Activated CD8-positive, alpha-beta T cell treated with anti-CD3 and anti-CD28 coated beads for 36 hours (primary cell): ENCODE measurements at regions not wholly inside any gene's neighbourhood (a gene's known extent, or its start where the extent isn't known, plus 50 kb on each side); places are given as distances from the start of the nearest gene placed in this dataset.

Source experiments
- ATAC-seq: fragments of 200-7000 bp; cut with Tn5 transposase; one replicate; pipeline ENCODE4 v1.10.0; 2021; ENCODE audit warnings: mild to moderate bottlenecking, moderate library complexity
- CTCF ChIA-PET: fragments of 350-600 bp; sonication (Branson Sonifier 250); formaldehyde crosslinking; loops from one replicate; lab custom pipeline; 2021; ENCODE audit warnings: antibody characterized with exemption; lab: Charles Lee
- POLR2A ChIA-PET: fragments of 350-600 bp; sonication (Branson Sonifier 250); formaldehyde crosslinking; loops from one replicate; lab custom pipeline; 2021; ENCODE audit warnings: antibody characterized with exemption; lab: Charles Lee
- DNase-seq: peaks from one replicate; pipeline ENCODE4 v3.0.0-alpha.2; 2020
- H3K27ac Mint-ChIP-seq: one replicate; pipeline ENCODE4 v1.8.0; 2021; ENCODE audit warnings: mild to moderate bottlenecking, mixed read lengths
- H3K27me3 Mint-ChIP-seq: one replicate; pipeline ENCODE4 v1.8.0; 2021; ENCODE audit warnings: mixed read lengths
- H3K36me3 Mint-ChIP-seq: one replicate; pipeline ENCODE4 v1.8.0; 2021; ENCODE audit warnings: low read depth, mixed read lengths
- H3K4me1 Mint-ChIP-seq: one replicate; pipeline ENCODE4 v1.8.0; 2021; ENCODE audit warnings: low read depth, mixed read lengths
- H3K4me3 Mint-ChIP-seq: one replicate; pipeline ENCODE4 v1.8.0; 2021; ENCODE audit warnings: mild to moderate bottlenecking, moderate library complexity, mixed read lengths
- H3K9me3 Mint-ChIP-seq: one replicate; pipeline ENCODE4 v1.8.0; 2021; ENCODE audit warnings: mixed read lengths
- intact Hi-C: fragments of 100-400 bp; cut with micrococcal nuclease; formaldehyde crosslinking; loops from one replicate; pipeline ENCODE4 v1.10.0; 2022
- TF ChIP-seq, protein P1 (sequence below): fragments of 200-600 bp; IDR thresholded peaks from one replicate; pipeline ENCODE4 v1.8.0; 2022; ENCODE audit warnings: antibody characterized with exemption, mild to moderate bottlenecking

DNA sequence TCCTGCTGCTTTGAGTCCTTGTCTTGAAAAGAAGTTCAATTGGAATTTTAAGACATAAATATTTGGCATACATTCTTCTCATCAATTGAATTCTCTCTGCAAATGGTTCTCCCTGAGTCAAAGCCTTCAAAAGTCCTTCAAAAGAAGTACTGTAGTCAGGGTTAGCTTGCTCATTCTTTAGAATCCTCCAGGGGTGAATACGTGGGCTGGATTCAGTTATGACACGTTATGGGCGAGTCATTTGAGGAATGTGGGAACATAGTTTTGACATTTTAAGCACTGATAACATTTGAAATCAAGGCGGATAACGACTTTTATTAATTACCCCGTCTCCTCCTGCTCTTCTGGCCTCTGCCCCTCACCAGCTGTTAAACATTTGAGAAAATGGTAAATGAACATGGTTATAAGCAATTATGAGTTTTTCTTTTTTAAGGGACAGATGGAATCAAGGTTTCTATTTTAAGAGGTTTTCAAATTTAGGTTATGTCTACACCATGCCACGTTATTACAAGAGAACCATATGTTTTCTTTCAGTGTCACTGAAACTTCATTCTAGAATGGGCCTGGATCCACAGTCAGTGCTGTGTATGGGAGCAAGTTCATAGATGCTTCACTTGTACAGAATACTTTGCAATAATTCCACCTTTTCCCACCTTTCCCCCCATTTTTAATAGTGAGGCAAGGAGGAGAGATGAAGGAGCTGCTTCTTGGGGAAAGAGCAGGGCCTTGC is 273.1 kb downstream of the TSN start:
- Mint-ChIP-seq H3K36me3 (no peaks in the 10 kb centered on the region), H3K9me3 (no peaks in the 10 kb centered on the region), H3K4me3 (no peak overlapping the region), H3K27ac (no peak overlapping the region), H3K27me3 (peaks cover 1% of the 10 kb centered on the region), H3K4me1 (no peaks in the 10 kb centered on the region)
- POLR2A ChIA-PET: no interaction called here
- DNase-seq (no peak), ATAC-seq (no peak)
- TF ChIP-seq, protein P1, sequence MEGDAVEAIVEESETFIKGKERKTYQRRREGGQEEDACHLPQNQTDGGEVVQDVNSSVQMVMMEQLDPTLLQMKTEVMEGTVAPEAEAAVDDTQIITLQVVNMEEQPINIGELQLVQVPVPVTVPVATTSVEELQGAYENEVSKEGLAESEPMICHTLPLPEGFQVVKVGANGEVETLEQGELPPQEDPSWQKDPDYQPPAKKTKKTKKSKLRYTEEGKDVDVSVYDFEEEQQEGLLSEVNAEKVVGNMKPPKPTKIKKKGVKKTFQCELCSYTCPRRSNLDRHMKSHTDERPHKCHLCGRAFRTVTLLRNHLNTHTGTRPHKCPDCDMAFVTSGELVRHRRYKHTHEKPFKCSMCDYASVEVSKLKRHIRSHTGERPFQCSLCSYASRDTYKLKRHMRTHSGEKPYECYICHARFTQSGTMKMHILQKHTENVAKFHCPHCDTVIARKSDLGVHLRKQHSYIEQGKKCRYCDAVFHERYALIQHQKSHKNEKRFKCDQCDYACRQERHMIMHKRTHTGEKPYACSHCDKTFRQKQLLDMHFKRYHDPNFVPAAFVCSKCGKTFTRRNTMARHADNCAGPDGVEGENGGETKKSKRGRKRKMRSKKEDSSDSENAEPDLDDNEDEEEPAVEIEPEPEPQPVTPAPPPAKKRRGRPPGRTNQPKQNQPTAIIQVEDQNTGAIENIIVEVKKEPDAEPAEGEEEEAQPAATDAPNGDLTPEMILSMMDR: no peak
- intact Hi-C loops: no loop called here
- CTCF ChIA-PET: no interaction called here

DNA sequence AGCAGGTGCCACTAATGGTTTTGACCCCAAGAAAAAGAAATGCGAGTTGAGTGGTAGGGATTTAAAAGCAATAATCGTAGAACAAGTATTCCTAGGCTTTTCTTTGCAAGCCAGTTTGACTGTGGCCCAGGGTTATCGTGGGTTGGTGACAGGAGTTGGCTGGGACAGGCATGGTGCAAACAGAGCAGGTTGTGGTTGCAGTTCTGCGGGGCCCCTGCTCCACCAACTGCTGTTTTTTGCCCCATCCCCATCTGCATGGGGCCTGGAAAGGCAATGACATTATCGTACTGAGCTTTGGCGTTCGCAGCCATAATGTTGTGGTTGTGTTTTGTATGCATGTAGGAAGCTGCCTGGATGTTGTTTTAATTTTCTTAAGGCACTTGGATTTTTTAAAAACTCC is 274.0 kb downstream of the TSN start:
- Mint-ChIP-seq H3K4me1 (no peaks in the 10 kb centered on the region), H3K9me3 (no peaks in the 10 kb centered on the region), H3K4me3 (no peak overlapping the region), H3K36me3 (no peaks in the 10 kb centered on the region), H3K27ac (no peak overlapping the region), H3K27me3 (peaks cover 4% of the 10 kb centered on the region)
- ChIA-PET CTCF (no interaction called here), POLR2A (no interaction called here)
- DNase-seq (no peak), ATAC-seq (no peak)
- intact Hi-C loops: no loop called here
- TF ChIP-seq, protein P1: no peak

DNA sequence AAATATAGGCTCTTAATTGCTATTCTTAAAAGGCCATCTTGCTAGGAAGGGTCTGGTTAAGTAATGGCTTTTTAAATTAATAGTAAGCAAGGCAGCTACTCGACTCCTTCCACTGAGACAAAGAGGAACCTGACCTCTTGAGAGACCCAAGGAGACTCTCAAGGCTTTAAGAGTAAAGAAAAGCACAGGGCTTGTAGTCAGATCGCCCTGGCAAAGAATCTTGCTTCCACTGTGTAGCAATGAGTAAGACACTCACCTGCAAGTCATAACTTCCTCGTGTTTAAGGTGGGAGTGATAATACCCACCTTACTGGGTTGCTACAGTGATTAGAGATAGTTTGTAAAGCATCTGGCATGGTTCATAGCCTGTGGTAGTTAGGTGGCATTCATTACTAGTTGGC is 274.5 kb downstream of the TSN start:
- no peak for DNase-seq
- POLR2A ChIA-PET: no interaction called here
- no peaks in the 10 kb centered on the region for H3K36me3 Mint-ChIP-seq
- H3K9me3 Mint-ChIP-seq: no peaks in the 10 kb centered on the region
- no peak overlapping the region for H3K27ac Mint-ChIP-seq
- intact Hi-C loops: no loop called here
- CTCF ChIA-PET: no interaction called here
- peaks cover 4% of the 10 kb centered on the region for H3K27me3 Mint-ChIP-seq
- ATAC-seq: no peak
- H3K4me3 Mint-ChIP-seq: no peak overlapping the region
- TF ChIP-seq, protein P1: no peak
- no peaks in the 10 kb centered on the region for H3K4me1 Mint-ChIP-seq

DNA sequence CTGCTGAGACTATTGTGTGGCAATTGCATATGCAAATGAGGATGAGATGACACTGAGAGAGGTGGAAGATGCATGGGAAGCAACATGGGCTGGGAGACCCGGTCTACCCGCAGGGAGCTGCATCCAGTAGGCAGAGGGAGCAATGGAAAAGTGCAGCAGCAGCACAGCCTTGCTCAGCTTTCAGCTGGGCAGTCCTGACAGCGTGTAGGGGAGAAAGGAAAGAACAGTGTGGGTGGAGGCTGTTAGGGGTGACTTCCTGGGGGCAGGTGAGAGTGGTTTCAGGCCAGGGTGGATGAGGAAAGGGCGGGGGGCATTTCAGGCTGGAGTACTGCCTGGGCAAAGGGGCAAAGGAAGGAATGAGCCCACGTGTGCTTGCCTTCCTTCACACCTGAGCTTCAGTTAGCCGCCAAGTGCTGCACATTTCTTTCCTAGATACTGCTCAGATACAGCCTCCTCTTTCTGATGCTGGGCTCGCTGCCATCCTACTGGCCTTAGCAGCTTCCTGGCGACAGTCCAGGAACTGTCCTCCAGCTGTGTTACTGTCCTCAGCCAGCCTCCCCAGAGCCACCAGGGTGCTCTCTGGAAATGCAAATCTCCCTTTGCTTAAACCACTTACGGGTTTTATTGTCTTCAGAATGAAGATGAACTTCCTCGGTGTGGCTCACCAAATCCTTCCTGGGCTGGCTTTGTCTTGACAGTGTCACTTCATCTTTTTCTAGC is 276.3 kb downstream of the TSN start:
- intact Hi-C loops: no loop called here
- no peak overlapping the region for H3K27ac Mint-ChIP-seq
- no peaks in the 10 kb centered on the region for H3K4me1 Mint-ChIP-seq
- no peaks in the 10 kb centered on the region for H3K36me3 Mint-ChIP-seq
- peaks cover 4% of the 10 kb centered on the region for H3K27me3 Mint-ChIP-seq
- no peak for DNase-seq
- H3K4me3 Mint-ChIP-seq: no peak overlapping the region
- H3K9me3 Mint-ChIP-seq: no peaks in the 10 kb centered on the region
- CTCF ChIA-PET: no interaction called here
- no peak for ATAC-seq
- TF ChIP-seq, protein P1: no peak
- POLR2A ChIA-PET: no interaction called here

DNA sequence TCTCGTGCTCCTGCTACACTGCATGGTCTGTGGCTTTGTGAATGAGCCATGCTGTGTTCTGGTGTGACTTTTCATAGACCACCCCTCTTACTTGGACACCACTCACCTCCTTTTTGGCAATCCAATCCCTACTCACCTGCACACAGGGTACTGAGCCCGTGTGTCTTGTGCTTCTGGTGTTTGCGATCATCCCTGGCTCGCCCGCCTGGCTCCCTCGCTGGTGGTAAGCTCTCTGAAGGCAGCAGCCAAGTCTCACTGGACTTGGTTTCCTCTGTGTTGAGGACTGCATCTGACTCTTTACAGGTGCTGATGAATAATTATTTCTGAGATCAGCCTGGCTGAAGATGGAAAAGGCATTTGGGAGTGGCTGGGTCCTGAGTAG is 276.8 kb downstream of the TSN start:
- peaks cover 4% of the 10 kb centered on the region for H3K27me3 Mint-ChIP-seq
- intact Hi-C loops: no loop called here
- DNase-seq (no peak), ATAC-seq (no peak)
- no peaks in the 10 kb centered on the region for H3K4me1 Mint-ChIP-seq
- H3K36me3 Mint-ChIP-seq: no peaks in the 10 kb centered on the region
- H3K4me3 Mint-ChIP-seq: no peak overlapping the region
- TF ChIP-seq, protein P1: no peak
- ChIA-PET CTCF (no interaction called here), POLR2A (no interaction called here)
- H3K27ac Mint-ChIP-seq: no peak overlapping the region
- H3K9me3 Mint-ChIP-seq: no peaks in the 10 kb centered on the region
